ENCODE measurements at regions not wholly inside any gene's neighbourhood (a gene's known extent, or its start where the extent isn't known, plus 50 kb on each side); places are given as distances from the start of the nearest gene placed in this dataset.

DNA sequence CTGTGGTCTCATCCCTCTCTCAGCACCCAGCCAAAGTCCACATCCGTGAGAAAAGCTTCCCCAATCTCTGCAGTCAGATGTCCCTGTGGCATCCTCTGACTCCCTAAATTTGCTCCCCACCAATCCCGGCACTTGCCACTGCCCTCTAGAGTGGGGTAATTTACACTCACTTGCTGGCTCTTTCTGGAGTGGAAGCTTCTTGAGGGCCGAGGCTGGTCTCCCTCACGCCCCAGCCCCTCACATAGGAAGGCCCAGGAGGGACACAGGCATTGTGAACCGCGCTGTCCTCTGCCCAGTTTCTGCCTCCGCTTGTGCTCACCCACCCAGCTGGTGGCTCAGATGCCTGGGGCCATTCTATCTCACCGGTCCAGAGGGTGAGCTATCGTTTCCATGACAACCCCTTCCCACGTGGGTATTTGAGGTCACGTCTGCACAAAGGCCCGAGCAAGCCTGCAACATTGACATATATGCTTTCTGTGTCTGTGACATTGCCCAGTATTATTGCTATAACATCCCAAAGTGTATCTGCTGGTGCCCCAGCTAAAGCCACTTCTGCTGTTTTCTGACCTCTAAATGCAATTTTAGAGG is 97.3 kb upstream of the CTBP2 start:
- TF ChIP-seq, protein P1, sequence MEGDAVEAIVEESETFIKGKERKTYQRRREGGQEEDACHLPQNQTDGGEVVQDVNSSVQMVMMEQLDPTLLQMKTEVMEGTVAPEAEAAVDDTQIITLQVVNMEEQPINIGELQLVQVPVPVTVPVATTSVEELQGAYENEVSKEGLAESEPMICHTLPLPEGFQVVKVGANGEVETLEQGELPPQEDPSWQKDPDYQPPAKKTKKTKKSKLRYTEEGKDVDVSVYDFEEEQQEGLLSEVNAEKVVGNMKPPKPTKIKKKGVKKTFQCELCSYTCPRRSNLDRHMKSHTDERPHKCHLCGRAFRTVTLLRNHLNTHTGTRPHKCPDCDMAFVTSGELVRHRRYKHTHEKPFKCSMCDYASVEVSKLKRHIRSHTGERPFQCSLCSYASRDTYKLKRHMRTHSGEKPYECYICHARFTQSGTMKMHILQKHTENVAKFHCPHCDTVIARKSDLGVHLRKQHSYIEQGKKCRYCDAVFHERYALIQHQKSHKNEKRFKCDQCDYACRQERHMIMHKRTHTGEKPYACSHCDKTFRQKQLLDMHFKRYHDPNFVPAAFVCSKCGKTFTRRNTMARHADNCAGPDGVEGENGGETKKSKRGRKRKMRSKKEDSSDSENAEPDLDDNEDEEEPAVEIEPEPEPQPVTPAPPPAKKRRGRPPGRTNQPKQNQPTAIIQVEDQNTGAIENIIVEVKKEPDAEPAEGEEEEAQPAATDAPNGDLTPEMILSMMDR (IDR thresholded peaks at IDR 0.05): no peak
- no peak for TF ChIP-seq POLR2A (IDR thresholded peaks at IDR 0.05)

Data from right lobe of liver (tissue), 4 donors.